Stimulated activated CD4-positive, alpha-beta T cell treated with anti-CD3 and anti-CD28 coated beads, TNF-alpha, amount 100 ng/mL, for 1 hour (primary cell): ENCODE measurements at regions not wholly inside any gene's neighbourhood (a gene's known extent, or its start where the extent isn't known, plus 50 kb on each side); places are given as distances from the start of the nearest gene placed in this dataset.

Experiments used
- DNase-seq, 3 donors: peaks; one replicate each; pipeline ENCODE4 v3.0.0-alpha.2; 2020; ENCODE audit warnings: low read depth in 3 of 3, low spot score in 1 of 3

DNA sequence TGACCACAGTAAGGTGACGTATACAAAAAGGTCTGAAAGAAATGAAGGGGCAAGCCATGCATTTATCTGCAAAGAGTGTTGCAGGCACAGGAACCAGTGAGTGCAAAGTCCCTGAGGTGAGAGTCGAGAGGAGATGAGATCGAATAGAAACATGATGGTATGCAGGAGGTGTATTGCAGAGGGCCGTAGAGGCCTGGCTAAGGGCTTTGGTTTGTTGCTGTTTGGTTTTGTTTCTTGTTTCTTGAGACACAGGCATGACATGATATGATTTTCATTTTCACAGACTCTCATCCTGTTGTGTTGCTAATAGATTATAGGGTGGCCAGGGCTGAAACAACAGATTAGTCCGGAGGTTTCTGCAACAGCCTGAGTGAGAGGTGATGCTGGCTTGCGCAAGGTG, 80.4 kb downstream of the HSPH1 start:
- no peak for DNase-seq

DNA sequence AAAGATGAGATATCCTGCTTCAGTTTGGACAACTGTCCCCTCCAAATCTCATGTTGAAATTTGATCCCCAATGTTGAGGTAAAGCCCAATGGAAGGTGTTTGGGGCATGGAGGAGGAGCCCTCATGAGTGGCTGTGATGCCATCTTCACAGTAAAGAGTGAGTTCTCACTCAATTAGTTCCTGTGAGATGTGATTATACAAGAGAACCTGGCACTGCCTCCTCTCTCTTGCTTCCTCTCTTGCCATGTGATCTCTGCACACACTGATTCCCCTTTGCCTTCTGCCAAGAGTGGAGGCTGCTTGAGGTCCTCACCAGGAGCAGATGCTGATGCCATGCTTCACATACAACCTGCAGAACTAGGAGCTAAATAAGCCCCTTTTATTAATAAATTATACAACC, 86.9 kb downstream of the HSPH1 start:
- no peak for DNase-seq

- no peak for DNase-seq
Measured at GRCh38 chr13:31073859-31074718, 87.6 kb downstream of the HSPH1 start.

- DNase-seq: no peak
Measured at GRCh38 chr13:31072041-31072440, 89.7 kb downstream of the HSPH1 start.

GRCh38 chr13:31069808-31070534, 91.7 kb downstream of the HSPH1 start:
- DNase-seq: no peak

- DNase-seq: no peak
Measured at GRCh38 chr13:31068119-31068423, 93.6 kb downstream of the HSPH1 start.

- DNase-seq: no peak
Measured at GRCh38 chr13:31067416-31068118, 94.1 kb downstream of the HSPH1 start.

GRCh38 chr13:31064636-31065035, 97.1 kb downstream of the HSPH1 start:
- DNase-seq: no peak

GRCh38 chr13:31063772-31064171, 97.9 kb downstream of the HSPH1 start:
- DNase-seq: no peak

DNA sequence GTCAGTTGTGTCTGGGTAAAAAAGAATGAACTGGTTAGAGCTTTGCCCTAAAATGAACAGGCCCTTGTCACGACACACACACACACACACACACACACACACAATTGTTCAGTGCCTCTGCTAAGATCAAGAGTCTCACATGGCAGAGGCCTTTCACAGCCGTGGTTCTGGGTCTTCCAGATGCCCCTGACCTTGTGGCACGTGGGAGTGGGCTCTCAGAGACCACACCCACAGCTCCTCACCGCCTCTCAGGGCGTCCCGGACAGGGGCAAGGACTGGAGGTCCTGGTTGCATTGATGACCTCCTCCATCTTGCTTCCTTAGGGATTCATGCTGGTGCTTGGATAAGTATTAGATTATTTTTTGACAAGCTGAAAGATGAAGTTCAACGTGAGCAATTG, 101.0 kb downstream of the HSPH1 start:
- DNase-seq: no peak

GRCh38 chr13:31060220-31060619, 101.5 kb downstream of the HSPH1 start:
- no peak for DNase-seq

- DNase-seq: no peak
Measured at GRCh38 chr13:31057403-31058033, 104.2 kb downstream of the HSPH1 start.

- no peak for DNase-seq
Measured at GRCh38 chr13:31056644-31057271, 104.9 kb downstream of the HSPH1 start.

- DNase-seq: no peak
Measured at GRCh38 chr13:31055589-31055988, 106.1 kb downstream of the HSPH1 start.

DNA sequence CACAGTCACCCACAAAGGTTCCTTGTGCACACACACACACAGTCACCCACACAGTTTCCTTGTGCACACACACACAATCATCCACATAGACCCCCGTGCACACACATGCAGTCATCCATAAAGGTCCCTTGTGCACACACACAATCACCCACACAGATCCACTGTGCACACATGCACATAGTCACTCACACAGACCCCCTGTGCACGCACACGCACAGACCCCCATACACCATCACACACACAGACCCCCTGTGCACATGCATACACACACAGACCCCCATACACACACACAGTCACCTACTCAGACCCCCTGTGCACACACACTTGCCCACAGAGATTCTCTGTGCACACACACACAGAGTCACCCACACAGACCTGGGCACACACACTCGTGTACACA, 107.1 kb downstream of the HSPH1 start:
- DNase-seq: no peak

- no peak for DNase-seq
Measured at GRCh38 chr13:31053896-31054295, 107.8 kb downstream of the HSPH1 start.

GRCh38 chr13:31053091-31053490, 108.6 kb downstream of the HSPH1 start:
- DNase-seq: no peak

GRCh38 chr13:31052478-31052877, 109.2 kb downstream of the HSPH1 start:
- DNase-seq: no peak

DNA sequence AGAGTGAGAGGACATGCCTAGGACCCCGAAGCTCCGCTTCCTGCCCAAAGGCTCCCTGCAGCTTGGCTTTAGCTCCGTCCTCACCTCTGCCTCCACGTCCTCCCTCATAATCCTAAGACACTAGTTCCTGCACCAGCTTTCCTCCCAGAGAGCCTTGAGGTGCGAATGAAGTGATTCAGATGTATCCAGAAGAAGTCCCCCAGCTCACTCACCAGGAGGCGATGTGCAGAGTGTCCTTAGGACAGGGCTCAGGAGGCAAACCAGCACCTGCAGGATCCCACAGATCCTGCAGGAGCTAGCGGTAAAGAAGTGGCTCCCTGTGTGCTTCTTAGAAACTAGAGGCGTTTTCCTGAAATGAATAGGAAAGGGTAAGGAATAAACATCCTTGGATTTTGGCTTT, 109.7 kb downstream of the HSPH1 start:
- no peak for DNase-seq

GRCh38 chr13:31050486-31051400, 111.0 kb downstream of the HSPH1 start:
- DNase-seq: no peak
